HUES6 (cell line): ENCODE measurements at regions not wholly inside any gene's neighbourhood (a gene's known extent, or its start where the extent isn't known, plus 50 kb on each side); places are given as distances from the start of the nearest gene placed in this dataset.

Experiments used
- H3K27ac ChIP-seq: 2 replicates; pipeline ENCODE4 v1.7.0; 2013; ENCODE audit warnings: low read depth, mild to moderate bottlenecking, low read length, inconsistent platforms
- H3K27me3 ChIP-seq: 2 replicates; pipeline ENCODE4 v1.6.1; 2013; ENCODE audit warnings: low read length; ENCODE audit not compliant: control insufficient read depth, insufficient read depth
- H3K36me3 ChIP-seq: 2 replicates; pipeline ENCODE4 v1.6.1; 2013; ENCODE audit warnings: low read length; ENCODE audit not compliant: control insufficient read depth, insufficient read depth
- H3K4me1 ChIP-seq: 2 replicates; pipeline ENCODE4 v1.6.1; 2013; ENCODE audit warnings: low read length; ENCODE audit not compliant: control insufficient read depth, insufficient read depth
- H3K4me3 ChIP-seq: 2 replicates; pipeline ENCODE4 v1.5.1; 2013; ENCODE audit warnings: low read depth, low read length
- H3K9ac ChIP-seq: one replicate; pipeline ENCODE4 v1.6.1; 2013; ENCODE audit warnings: mild to moderate bottlenecking, low read length
- H3K9me3 ChIP-seq: 2 replicates; pipeline ENCODE4 v1.6.1; 2013; ENCODE audit warnings: low read depth, low read length; ENCODE audit not compliant: control insufficient read depth, insufficient read depth

DNA sequence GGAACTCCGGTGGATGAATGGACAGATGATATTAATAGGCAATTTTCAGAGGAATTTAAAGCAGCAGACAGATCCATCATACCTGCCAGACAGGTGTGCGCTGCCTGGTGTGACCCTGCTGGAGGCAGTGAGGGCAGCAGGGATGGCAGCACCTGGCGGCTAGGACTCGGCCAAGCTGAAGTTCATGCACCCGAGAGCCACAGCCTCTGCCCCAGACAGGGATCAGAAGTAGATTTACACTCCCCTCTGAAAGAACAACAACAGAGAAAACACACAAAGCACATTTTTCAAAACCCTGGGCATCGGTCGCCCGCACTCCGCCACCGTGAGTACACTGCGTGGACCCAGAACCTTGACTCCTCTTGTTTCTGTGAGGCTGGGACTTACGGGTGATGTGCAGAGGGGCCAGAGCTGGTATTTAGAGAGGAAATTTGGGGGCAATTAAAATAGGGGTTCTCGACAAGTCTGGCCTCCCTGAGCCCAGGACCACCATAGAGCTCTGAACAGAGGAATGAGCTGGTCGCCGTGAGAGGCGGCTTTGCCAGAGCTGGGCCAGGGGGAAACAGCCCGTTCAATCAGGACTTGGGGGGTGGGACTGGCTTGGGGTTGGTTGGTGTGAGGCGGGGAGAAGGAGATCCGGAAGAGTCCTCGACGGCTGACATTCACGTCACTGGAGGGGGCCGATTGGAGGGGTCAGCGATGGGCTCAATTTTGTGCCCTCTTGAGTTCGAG is 101.0 kb downstream of the METRNL start:
- H3K9me3 ChIP-seq = no peaks in the 10 kb centered on the region
- no peak overlapping the region for H3K4me3 ChIP-seq
- H3K4me1 ChIP-seq = no peaks in the 10 kb centered on the region
- no peak overlapping the region for H3K9ac ChIP-seq
- no peak overlapping the region for H3K27ac ChIP-seq
- H3K27me3 ChIP-seq = no peaks in the 10 kb centered on the region
- no peaks in the 10 kb centered on the region for H3K36me3 ChIP-seq

DNA sequence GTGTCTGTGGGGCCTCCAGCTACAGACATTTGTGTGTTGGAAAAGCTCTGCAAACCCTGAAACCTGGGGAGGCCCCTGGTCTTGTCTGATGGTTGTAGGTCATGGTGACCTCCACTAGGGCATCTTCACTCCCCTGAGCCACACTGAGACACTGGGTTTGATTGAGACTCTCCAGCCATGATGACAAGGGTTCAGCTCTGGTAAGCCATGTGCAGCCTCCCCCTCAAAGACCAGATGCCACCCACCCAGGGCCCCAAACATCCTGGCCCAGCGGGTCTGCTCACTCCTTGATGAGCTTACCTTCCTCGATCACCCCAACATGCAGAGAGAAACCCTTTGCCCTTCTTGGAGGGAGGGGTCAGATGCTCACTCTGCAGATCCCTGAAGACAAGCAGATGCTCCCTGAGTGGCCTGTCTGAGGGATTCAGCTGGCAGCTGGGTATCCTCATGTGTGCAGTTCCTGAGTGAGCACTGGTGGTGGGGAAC is 101.6 kb downstream of the METRNL start:
- H3K9me3 ChIP-seq = no peaks in the 10 kb centered on the region
- H3K27ac ChIP-seq = no peak overlapping the region
- no peak overlapping the region for H3K9ac ChIP-seq
- no peaks in the 10 kb centered on the region for H3K4me1 ChIP-seq
- no peak overlapping the region for H3K4me3 ChIP-seq
- no peaks in the 10 kb centered on the region for H3K36me3 ChIP-seq
- H3K27me3 ChIP-seq = no peaks in the 10 kb centered on the region

DNA sequence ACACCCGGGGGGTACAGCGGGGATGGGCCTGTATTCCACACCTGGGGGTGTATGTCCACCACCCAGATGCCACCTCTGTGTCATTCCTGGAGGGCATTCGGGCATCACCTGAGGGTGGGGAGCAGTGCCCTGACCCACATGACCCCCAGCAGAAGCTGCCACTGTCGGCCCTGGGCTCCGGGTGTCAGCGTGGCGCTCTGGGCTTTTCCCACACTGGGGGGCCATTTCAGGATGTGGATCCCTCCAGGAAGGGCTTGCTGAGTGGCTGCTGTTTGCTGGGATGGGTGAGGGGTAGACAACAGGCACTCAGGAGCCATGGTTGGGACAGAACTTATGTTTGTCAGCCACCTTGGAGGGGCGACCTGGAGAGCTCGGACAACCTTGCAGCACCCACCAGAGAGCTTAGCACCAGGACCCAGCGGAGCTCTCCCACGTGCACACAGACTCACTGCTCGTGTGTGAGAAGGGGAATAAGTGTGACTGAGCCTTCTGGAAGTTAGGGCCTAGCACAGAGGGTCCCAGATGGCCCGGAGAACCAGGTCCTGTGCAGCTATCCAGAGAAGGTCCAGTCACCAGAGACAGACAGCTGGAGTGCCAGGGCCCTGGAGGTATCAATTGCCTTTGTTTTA is 102.7 kb downstream of the METRNL start:
- Histone ChIP-seq H3K36me3 (no peaks in the 10 kb centered on the region), H3K9ac (no peak overlapping the region), H3K27me3 (no peaks in the 10 kb centered on the region), H3K27ac (no peak overlapping the region), H3K9me3 (no peaks in the 10 kb centered on the region), H3K4me3 (no peak overlapping the region), H3K4me1 (no peaks in the 10 kb centered on the region)

DNA sequence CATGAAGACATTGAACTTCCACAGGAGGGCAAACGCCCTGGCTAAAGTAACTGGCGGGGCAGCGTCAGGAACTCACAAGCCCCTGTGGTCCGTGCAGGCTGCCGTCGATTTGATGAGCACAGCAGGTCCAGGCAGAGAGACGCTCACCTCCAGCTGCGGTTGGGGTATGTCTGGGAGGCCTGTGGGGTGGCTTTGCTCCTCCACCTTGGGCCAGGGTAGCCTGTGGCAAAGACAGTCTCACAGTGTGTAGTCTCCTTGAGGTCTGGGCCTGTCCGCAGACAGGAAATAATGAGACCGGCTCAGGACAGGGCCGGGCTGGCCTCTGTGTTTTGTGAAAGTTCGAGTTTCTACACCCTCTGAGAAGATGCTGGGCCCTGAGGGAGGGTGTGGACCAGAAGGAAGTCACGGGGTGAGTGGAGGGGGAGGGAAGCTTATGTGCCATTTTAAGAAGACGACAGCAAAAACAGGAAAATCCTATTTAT is 103.3 kb downstream of the METRNL start:
- Histone ChIP-seq H3K4me1 (no peaks in the 10 kb centered on the region), H3K9me3 (peaks cover 2% of the 10 kb centered on the region; the same call in 1 of the 2 replicates), H3K4me3 (no peak overlapping the region), H3K9ac (no peak overlapping the region), H3K36me3 (no peaks in the 10 kb centered on the region), H3K27ac (no peak overlapping the region), H3K27me3 (no peaks in the 10 kb centered on the region)

DNA sequence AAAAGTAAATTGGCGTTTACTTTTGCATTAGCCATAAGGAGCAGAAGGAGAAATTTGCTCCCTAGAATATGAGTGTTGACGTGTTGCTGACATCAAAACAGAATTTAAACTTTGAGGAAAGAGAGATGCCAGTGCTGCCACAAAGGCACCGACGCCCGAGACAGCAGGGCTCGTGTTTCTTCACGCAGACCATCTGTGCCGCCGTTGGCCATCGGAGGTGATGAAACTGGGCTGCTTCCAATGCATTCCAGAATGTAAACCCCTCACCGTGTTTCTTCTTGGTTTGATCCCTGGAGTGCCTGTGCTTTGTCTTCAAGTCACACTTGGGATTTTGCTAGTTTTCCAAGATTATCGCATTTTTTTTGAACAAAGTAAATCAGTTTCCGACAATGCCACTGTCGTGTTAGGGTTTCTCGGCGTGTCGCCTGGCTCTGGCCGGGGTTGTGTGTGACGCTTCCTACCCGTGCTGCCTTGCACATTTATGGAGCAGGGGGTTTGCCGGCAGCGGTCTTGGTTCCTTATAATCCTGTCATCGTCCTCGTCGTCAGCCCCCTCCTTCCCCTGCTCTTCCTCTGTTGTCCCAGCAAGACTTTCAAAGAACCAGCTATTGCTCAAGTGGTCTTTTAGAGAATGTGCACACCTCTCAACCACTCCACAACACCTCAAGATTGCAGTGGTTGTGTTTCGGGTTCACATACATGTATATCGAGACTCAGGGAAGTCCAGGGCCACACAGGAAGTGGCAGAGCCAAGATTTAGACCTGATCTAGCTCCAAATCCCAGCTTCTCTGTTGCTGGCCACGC is 103.9 kb downstream of the METRNL start:
- H3K4me3 ChIP-seq = no peak overlapping the region
- H3K9me3 ChIP-seq = peaks cover 2% of the 10 kb centered on the region; the same call in 1 of the 2 replicates
- no peaks in the 10 kb centered on the region for H3K36me3 ChIP-seq
- no peak overlapping the region for H3K27ac ChIP-seq
- no peaks in the 10 kb centered on the region for H3K27me3 ChIP-seq
- no peak overlapping the region for H3K9ac ChIP-seq
- H3K4me1 ChIP-seq = no peaks in the 10 kb centered on the region

DNA sequence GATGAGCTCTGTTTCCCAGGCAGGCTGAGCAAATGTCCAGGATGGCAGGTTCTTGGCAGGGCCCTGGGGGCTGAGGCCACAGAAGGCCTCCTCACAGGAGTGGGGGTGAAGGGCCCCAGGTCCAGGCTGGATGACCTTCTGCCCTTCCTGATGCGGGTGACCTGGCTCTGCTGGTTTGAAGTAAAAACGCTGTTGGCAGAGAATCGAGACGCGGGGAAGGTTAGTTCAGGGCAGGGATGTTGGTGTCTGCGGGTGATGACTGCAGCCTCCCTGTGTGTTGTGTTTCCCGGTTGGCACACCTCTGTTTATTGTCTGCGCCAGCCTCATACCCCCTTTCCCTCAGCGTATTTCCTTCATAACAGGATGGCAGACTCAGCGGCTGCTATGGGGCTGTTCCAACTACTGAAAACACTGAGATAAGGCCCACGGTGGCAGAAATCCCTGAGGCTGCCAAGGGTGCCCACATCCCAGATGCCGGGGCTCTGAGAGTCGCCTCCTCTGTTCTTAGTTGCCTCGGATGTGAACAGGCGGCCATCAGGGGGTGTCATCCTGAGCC is 104.6 kb downstream of the METRNL start:
- H3K27ac ChIP-seq = no peak overlapping the region
- no peaks in the 10 kb centered on the region for H3K4me1 ChIP-seq
- no peaks in the 10 kb centered on the region for H3K36me3 ChIP-seq
- H3K9me3 ChIP-seq = peaks cover 8% of the 10 kb centered on the region
- no peaks in the 10 kb centered on the region for H3K27me3 ChIP-seq
- H3K9ac ChIP-seq = no peak overlapping the region
- H3K4me3 ChIP-seq = no peak overlapping the region

DNA sequence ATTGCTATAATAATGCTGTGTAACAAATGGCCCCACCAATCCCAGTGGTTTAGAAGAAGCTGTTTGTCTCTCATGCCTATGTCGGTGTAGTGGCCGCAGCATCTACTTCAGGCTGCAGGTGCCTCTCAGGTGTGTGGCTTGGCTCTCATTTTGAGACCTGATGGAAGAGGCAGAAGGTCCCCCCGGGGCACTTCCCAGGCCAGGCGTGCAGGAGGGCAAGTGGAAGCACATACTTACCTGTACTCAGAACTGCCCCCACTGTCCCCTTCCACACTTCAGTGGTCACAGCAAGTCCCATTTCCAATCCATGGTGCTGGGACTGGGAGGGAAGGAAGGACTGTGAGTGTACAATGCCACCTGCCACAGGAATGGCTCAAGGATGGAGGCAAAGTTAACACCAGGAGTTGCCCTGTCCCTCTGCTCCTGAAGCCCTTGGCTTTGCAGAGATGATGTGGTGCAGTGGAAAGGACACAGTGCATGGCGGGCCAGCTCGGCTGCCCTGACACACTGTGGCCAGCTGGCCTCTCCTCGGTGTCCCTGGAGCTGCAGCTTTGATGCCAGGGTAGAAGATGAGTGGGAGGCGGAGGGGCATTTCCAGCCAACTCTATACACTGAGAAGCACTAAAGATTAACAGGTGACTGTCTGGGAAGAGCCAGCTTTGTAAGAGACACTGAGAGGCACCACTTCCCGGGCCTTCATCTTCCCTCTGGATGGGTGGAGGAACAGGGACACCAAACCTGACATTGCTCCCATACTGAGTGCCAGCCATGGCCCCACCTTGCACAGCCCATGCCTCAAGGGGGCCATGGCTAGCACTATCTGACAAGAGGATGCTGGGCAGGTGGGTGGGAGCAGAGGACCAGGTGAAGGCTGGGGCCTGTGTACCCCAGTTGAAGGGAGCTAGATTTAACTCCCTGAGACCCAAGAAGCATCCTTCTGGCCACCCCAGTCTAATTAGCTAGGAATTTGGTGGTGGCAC is 105.9 kb downstream of the METRNL start:
- Histone ChIP-seq H3K4me3 (no peak overlapping the region), H3K27me3 (no peaks in the 10 kb centered on the region), H3K9me3 (peaks cover 12% of the 10 kb centered on the region), H3K27ac (no peak overlapping the region), H3K36me3 (no peaks in the 10 kb centered on the region), H3K4me1 (no peaks in the 10 kb centered on the region), H3K9ac (no peak overlapping the region)

DNA sequence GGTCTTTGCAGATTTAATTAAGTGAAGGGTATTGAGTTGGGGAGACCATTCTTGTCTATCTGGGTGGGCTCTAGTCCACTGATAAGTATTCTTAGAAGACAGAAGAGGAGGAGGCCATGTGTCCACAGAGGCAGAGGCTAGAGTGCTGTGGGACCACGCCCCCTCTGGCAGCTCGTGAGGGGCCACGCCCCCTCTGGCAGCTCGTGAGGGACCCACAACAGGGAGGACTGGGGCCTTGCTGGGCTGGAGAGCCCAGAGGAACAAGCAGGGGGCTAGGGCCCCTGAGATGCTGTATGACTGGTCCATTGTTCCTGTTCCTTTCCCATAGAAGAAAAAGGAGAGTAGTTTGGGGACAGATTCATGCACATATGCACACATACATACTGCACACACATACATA is 106.8 kb downstream of the METRNL start:
- Histone ChIP-seq H3K4me1 (no peaks in the 10 kb centered on the region), H3K27me3 (no peaks in the 10 kb centered on the region), H3K36me3 (no peaks in the 10 kb centered on the region), H3K9me3 (peaks cover 16% of the 10 kb centered on the region), H3K27ac (no peak overlapping the region), H3K9ac (no peak overlapping the region), H3K4me3 (no peak overlapping the region)

DNA sequence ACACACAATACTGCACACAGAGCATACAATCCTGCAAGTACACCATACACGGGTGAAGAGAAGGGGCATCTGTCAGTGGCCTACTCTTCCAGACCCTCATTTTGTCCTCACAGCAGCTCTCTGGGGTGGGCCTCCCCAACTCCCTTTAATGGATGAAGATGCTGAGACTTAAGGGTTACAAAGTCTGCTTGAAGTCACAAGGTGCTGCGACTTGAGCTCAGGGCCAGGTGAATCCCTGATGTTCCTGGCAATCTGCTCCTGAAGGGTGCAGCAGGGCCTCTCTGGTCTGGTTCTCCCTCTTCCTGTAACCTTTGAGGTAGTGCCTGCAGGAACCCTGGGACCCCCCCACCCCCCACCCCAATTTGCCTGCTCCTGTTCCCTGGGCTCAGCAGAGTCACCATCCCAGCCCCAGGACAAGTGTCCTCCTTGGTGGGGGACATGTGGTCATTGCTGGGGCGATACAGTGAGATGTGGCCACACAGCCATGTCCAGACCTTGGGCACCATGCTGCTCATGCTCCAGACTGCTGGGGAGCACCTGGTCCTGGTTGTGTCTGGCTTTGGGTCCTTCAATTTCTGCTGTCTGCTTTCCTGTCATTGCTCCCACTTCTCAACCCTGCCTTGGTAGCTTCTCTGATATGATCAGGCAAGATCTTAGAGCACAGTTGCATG is 107.5 kb downstream of the METRNL start:
- no peaks in the 10 kb centered on the region for H3K36me3 ChIP-seq
- no peak overlapping the region for H3K9ac ChIP-seq
- H3K9me3 ChIP-seq = peaks cover 23% of the 10 kb centered on the region
- no peaks in the 10 kb centered on the region for H3K27me3 ChIP-seq
- H3K27ac ChIP-seq = no peak overlapping the region
- no peak overlapping the region for H3K4me3 ChIP-seq
- H3K4me1 ChIP-seq = no peaks in the 10 kb centered on the region
